Liver (tissue), 3 donors: ENCODE measurements at regions not wholly inside any gene's neighbourhood (a gene's known extent, or its start where the extent isn't known, plus 50 kb on each side); places are given as distances from the start of the nearest gene placed in this dataset.

ENCODE experiments used
- EGR1 ChIP-seq, 2 donors: IDR thresholded peaks; 2 replicates each; pipeline ENCODE4 v1.6.1; 2016 to 2018; ENCODE audit warnings: antibody characterized with exemption in 2 of 2, low read depth in 2 of 2
- FOXA2 ChIP-seq: IDR thresholded peaks from 2 replicates; pipeline ENCODE4 v1.6.1; 2016; ENCODE audit warnings: antibody characterized with exemption
- GABPA ChIP-seq, 2 donors: IDR thresholded peaks in 1 of 2; conservative IDR thresholded peaks in 1 of 2; 2 replicates each; pipeline ENCODE4 v1.6.1; 2016; ENCODE audit warnings: antibody characterized with exemption in 2 of 2, mild to moderate bottlenecking in 1 of 2, moderate library complexity in 1 of 2
- JUND ChIP-seq, 2 donors: IDR thresholded peaks; 2 replicates each; pipeline ENCODE4 v1.6.1; 2016; ENCODE audit warnings: antibody characterized with exemption in 2 of 2
- NR2F2 ChIP-seq: IDR thresholded peaks from 2 replicates; pipeline ENCODE4 v1.6.1; 2016; ENCODE audit warnings: antibody characterized with exemption
- RAD21 ChIP-seq, 2 donors: IDR thresholded peaks; 2 replicates each; pipeline ENCODE4 v1.6.1; 2016; ENCODE audit warnings: antibody characterized with exemption in 2 of 2, mild to moderate bottlenecking in 2 of 2
- SP1 ChIP-seq: IDR thresholded peaks from 2 replicates; pipeline ENCODE4 v1.6.1; 2018; ENCODE audit warnings: antibody characterized with exemption, mild to moderate bottlenecking
- TAF1 ChIP-seq: conservative IDR thresholded peaks from 2 replicates; pipeline ENCODE4 v1.6.1; 2016; ENCODE audit warnings: antibody characterized with exemption, mild to moderate bottlenecking
- YY1 ChIP-seq: IDR thresholded peaks from 2 replicates; pipeline ENCODE4 v1.6.1; 2016; ENCODE audit warnings: antibody characterized with exemption, mild to moderate bottlenecking
- TF ChIP-seq, protein P1 (sequence below): fragments of 150-350 bp; IDR thresholded peaks from 2 replicates; pipeline ENCODE4 v1.5.1; 2017; ENCODE audit warnings: improper control_type of control experiment, low read depth, low read length; ENCODE audit not compliant: missing input control
- TF ChIP-seq, protein P2 (sequence below): IDR thresholded peaks from 2 replicates; pipeline ENCODE4 v1.6.1; 2016; ENCODE audit warnings: antibody characterized with exemption, mild to moderate bottlenecking
- TF ChIP-seq, protein P3 (sequence below): IDR thresholded peaks from 2 replicates; pipeline ENCODE4 v1.6.1; 2016; ENCODE audit warnings: antibody characterized with exemption
- TF ChIP-seq, protein P4 (sequence below): IDR thresholded peaks from 2 replicates; pipeline ENCODE4 v1.6.1; 2016; ENCODE audit warnings: antibody characterized with exemption
- TF ChIP-seq, protein P5 (sequence below): IDR thresholded peaks from 2 replicates; pipeline ENCODE4 v1.6.1; 2016; ENCODE audit warnings: antibody characterized with exemption
- donor health status: healthy.
- donor health status: healthy.

DNA sequence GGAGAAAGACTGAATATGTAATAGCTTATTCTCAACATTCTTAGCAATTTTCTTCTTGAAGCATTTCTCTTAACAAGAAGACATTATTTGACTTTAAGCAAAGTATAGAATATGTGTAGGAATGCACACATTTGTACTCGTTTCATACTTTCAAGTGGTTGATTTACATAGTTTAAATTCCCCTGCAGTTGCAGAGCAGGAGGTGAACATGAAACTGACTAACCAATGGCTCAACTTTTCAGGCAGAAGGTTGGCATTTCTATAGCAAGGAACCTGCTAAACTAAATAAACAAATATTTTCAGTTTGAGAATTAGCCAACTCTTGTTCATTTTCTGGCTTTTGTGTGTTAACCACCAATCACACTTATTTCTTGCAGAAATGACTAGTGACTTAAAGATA, 145.4 kb upstream of the MYO16 start:
- TF ChIP-seq YY1 (no peak), EGR1 (IDR thresholded peaks at IDR 0.05; ENCODE audit: low read depth in 2 of 2) (no peak), SP1 (no peak), JUND (IDR thresholded peaks at IDR 0.05) (no peak), RAD21 (IDR thresholded peaks at IDR 0.05) (no peak), FOXA2 (no peak), TAF1 (no peak), GABPA (IDR thresholded peaks at IDR 0.05 in 1 of 2, conservative IDR thresholded peaks at IDR 0.05 in 1 of 2) (no peak), NR2F2 (no peak)
- TF ChIP-seq, protein P1, sequence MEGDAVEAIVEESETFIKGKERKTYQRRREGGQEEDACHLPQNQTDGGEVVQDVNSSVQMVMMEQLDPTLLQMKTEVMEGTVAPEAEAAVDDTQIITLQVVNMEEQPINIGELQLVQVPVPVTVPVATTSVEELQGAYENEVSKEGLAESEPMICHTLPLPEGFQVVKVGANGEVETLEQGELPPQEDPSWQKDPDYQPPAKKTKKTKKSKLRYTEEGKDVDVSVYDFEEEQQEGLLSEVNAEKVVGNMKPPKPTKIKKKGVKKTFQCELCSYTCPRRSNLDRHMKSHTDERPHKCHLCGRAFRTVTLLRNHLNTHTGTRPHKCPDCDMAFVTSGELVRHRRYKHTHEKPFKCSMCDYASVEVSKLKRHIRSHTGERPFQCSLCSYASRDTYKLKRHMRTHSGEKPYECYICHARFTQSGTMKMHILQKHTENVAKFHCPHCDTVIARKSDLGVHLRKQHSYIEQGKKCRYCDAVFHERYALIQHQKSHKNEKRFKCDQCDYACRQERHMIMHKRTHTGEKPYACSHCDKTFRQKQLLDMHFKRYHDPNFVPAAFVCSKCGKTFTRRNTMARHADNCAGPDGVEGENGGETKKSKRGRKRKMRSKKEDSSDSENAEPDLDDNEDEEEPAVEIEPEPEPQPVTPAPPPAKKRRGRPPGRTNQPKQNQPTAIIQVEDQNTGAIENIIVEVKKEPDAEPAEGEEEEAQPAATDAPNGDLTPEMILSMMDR: no peak
- TF ChIP-seq, protein P2, sequence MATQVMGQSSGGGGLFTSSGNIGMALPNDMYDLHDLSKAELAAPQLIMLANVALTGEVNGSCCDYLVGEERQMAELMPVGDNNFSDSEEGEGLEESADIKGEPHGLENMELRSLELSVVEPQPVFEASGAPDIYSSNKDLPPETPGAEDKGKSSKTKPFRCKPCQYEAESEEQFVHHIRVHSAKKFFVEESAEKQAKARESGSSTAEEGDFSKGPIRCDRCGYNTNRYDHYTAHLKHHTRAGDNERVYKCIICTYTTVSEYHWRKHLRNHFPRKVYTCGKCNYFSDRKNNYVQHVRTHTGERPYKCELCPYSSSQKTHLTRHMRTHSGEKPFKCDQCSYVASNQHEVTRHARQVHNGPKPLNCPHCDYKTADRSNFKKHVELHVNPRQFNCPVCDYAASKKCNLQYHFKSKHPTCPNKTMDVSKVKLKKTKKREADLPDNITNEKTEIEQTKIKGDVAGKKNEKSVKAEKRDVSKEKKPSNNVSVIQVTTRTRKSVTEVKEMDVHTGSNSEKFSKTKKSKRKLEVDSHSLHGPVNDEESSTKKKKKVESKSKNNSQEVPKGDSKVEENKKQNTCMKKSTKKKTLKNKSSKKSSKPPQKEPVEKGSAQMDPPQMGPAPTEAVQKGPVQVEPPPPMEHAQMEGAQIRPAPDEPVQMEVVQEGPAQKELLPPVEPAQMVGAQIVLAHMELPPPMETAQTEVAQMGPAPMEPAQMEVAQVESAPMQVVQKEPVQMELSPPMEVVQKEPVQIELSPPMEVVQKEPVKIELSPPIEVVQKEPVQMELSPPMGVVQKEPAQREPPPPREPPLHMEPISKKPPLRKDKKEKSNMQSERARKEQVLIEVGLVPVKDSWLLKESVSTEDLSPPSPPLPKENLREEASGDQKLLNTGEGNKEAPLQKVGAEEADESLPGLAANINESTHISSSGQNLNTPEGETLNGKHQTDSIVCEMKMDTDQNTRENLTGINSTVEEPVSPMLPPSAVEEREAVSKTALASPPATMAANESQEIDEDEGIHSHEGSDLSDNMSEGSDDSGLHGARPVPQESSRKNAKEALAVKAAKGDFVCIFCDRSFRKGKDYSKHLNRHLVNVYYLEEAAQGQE: no peak
- TF ChIP-seq, protein P3, sequence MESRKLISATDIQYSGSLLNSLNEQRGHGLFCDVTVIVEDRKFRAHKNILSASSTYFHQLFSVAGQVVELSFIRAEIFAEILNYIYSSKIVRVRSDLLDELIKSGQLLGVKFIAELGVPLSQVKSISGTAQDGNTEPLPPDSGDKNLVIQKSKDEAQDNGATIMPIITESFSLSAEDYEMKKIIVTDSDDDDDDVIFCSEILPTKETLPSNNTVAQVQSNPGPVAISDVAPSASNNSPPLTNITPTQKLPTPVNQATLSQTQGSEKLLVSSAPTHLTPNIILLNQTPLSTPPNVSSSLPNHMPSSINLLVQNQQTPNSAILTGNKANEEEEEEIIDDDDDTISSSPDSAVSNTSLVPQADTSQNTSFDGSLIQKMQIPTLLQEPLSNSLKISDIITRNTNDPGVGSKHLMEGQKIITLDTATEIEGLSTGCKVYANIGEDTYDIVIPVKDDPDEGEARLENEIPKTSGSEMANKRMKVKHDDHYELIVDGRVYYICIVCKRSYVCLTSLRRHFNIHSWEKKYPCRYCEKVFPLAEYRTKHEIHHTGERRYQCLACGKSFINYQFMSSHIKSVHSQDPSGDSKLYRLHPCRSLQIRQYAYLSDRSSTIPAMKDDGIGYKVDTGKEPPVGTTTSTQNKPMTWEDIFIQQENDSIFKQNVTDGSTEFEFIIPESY: no peak
- TF ChIP-seq, protein P4, sequence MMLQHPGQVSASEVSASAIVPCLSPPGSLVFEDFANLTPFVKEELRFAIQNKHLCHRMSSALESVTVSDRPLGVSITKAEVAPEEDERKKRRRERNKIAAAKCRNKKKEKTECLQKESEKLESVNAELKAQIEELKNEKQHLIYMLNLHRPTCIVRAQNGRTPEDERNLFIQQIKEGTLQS: no peak
- TF ChIP-seq, protein P5, sequence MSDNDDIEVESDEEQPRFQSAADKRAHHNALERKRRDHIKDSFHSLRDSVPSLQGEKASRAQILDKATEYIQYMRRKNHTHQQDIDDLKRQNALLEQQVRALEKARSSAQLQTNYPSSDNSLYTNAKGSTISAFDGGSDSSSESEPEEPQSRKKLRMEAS: no peak
